Left lobe of liver (tissue), 2 donors: ENCODE measurements at regions not wholly inside any gene's neighbourhood (a gene's known extent, or its start where the extent isn't known, plus 50 kb on each side); places are given as distances from the start of the nearest gene placed in this dataset.

Source experiments
- ATAC-seq: fragments of 200-7000 bp; cut with Tn5 transposase; one replicate; pipeline ENCODE4 v1.9.1; 2020; ENCODE audit warnings: mild to moderate bottlenecking, moderate library complexity
- DNase-seq: peaks from one replicate; pipeline ENCODE4 v3.0.0-alpha.2; 2020; ENCODE audit warnings: low spot score
- donor health status: DM: no; HTN: no; CAD: no; lungs with moderate emphysema.
- donor health status: DM: no; HTN: yes; CAD: no.

GRCh38 chr20:24738058-24738775 lies 210.9 kb upstream of the CST7 start:
- DNase-seq (no peak), ATAC-seq (no peak)

GRCh38 chr20:24738981-24739633 lies 210.0 kb upstream of the CST7 start:
- ATAC-seq (no peak), DNase-seq (no peak)

GRCh38 chr20:24739746-24740145 lies 209.3 kb upstream of the CST7 start:
- ATAC-seq (no peak), DNase-seq (no peak)

GRCh38 chr20:24741493-24742072 lies 207.5 kb upstream of the CST7 start:
- no peak for ATAC-seq
- DNase-seq, result no peak

GRCh38 chr20:24742436-24742835 lies 206.6 kb upstream of the CST7 start:
- ATAC-seq, result no peak
- DNase-seq, result no peak

GRCh38 chr20:24742989-24743388 lies 206.1 kb upstream of the CST7 start:
- DNase-seq, result no peak

GRCh38 chr20:24743641-24744040 lies 205.4 kb upstream of the CST7 start:
- no peak for ATAC-seq
- no peak for DNase-seq

More at GRCh38 chr20:24742989-24743388, 206.1 kb upstream of the CST7 start:
- ATAC-seq, result no peak

GRCh38 chr20:24744747-24745146 lies 204.3 kb upstream of the CST7 start:
- DNase-seq (no peak), ATAC-seq (no peak)

GRCh38 chr20:24745206-24745605 lies 203.9 kb upstream of the CST7 start:
- DNase-seq, result no peak
- no peak for ATAC-seq

- ATAC-seq, result no peak
Observed at GRCh38 chr20:24745617-24746350, 203.3 kb upstream of the CST7 start.

GRCh38 chr20:24746351-24746685 lies 202.8 kb upstream of the CST7 start:
- ATAC-seq (no peak), DNase-seq (peak; percentile 45)

More at GRCh38 chr20:24745617-24746350, 203.3 kb upstream of the CST7 start:
- peak; percentile 33 for DNase-seq

GRCh38 chr20:24747010-24747712 lies 201.9 kb upstream of the CST7 start:
- DNase-seq, result no peak
- ATAC-seq, result no peak

GRCh38 chr20:24747881-24748595 lies 201.0 kb upstream of the CST7 start:
- DNase-seq, result peak; percentile 19

GRCh38 chr20:24751551-24751950 lies 197.5 kb upstream of the CST7 start:
- no peak for ATAC-seq
- peak; percentile 19 for DNase-seq

More at GRCh38 chr20:24747881-24748595, 201.0 kb upstream of the CST7 start:
- no peak for ATAC-seq

GRCh38 chr20:24752612-24753011 lies 196.5 kb upstream of the CST7 start:
- DNase-seq (peak; percentile 23), ATAC-seq (no peak)

GRCh38 chr20:24753130-24753529 lies 195.9 kb upstream of the CST7 start:
- peak; percentile 28 for DNase-seq
- ATAC-seq, result no peak

- DNase-seq, result peak; percentile 34
- ATAC-seq, result no peak
Observed at GRCh38 chr20:24754691-24755090, 194.4 kb upstream of the CST7 start.

GRCh38 chr20:24755411-24755922 lies 193.6 kb upstream of the CST7 start:
- DNase-seq (peak; percentile 67), ATAC-seq (peak; percentile 94)

GRCh38 chr20:24756292-24757025 lies 192.6 kb upstream of the CST7 start:
- DNase-seq (peak; percentile 23), ATAC-seq (no peak)
